Stomach (tissue), 8 donors: ENCODE measurements at regions not wholly inside any gene's neighbourhood (a gene's known extent, or its start where the extent isn't known, plus 50 kb on each side); places are given as distances from the start of the nearest gene placed in this dataset.

Experiments used
- DNase-seq, 2 donors: peaks; one replicate each; pipeline versions ENCODE4 v3.0.0 to v3.0.0-alpha.2; 2013 to 2019
- H3K27ac ChIP-seq, 5 donors: fragments of 200-600 bp in 4 of 5; sonication (generic) in 4 of 5; one replicate each; pipeline ENCODE4 v1.5.1; 2013 to 2019; ENCODE audit warnings: mild to moderate bottlenecking in 1 of 5, moderate library complexity in 1 of 5
- H3K27me3 ChIP-seq, 3 donors: fragments of 200-600 bp; sonication (generic); one replicate each; pipeline ENCODE4 v1.5.1; 2017 to 2019; ENCODE audit warnings: mixed run types in 1 of 3
- H3K36me3 ChIP-seq, 4 donors: fragments of 200-600 bp; sonication (generic); 1 replicate in 3 of 4; 2 replicates in 1 of 4; pipeline ENCODE4 v1.5.1; 2016 to 2019
- H3K4me1 ChIP-seq, 4 donors: fragments of 200-600 bp; sonication (generic); one replicate each; pipeline ENCODE4 v1.5.1; 2016 to 2019
- H3K4me3 ChIP-seq, 4 donors: fragments of 200-600 bp; sonication (generic) in 3 of 4; one replicate each; pipeline ENCODE4 v1.5.1; 2016 to 2019; ENCODE audit warnings: mild to moderate bottlenecking in 1 of 4
- H3K9me3 ChIP-seq, 4 donors: fragments of 200-600 bp; sonication (generic); one replicate each; pipeline ENCODE4 v1.5.1; 2016 to 2019
- EP300 ChIP-seq: sonication (generic); formaldehyde crosslinking; IDR thresholded peaks from one replicate; pipeline ENCODE4 v1.6.1; 2017; ENCODE audit warnings: antibody characterized with exemption
- POLR2A ChIP-seq, 4 donors: fragments of 450-650 bp; IDR thresholded peaks; one replicate each; pipeline ENCODE4 v1.6.1; 2016; ENCODE audit warnings: antibody characterized with exemption in 4 of 4, control low read depth in 2 of 4, mild to moderate bottlenecking in 1 of 4, moderate library complexity in 1 of 4
- POLR2AphosphoS5 ChIP-seq, 3 donors: sonication (generic); formaldehyde crosslinking; IDR thresholded peaks; one replicate each; pipeline ENCODE4 v1.6.1; 2016; ENCODE audit warnings: antibody characterized with exemption in 3 of 3
- WGBS, 5 donors: extraction: QIAGEN DNeasy Blood & Tissue Kit in 3 of 5; methylation state at CpG; one replicate each; pipeline versions ENCODE4 v1.1.5 to v1.1.7; 2013 to 2018; 5-methylcytosine and 5-hydroxymethylcytosine counted together
- intact Hi-C: fragments of 100-400 bp; cut with DNase I; formaldehyde crosslinking; loops from one replicate; pipeline ENCODE4 v1.15.1; 2023; ENCODE audit warnings: low total_unique reads
- TF ChIP-seq, protein P1 (sequence below), 7 experiments: fragments of 450-650 bp in 4 of 7; fragments of 200-600 bp in 3 of 7; sonication (generic) in 3 of 7; IDR thresholded peaks; one replicate each; pipeline ENCODE4 v1.5.1; 2016 to 2019; ENCODE audit warnings: antibody characterized with exemption in 7 of 7, control low read depth in 2 of 7, mild to moderate bottlenecking in 1 of 7
- donor health status: healthy with polysubstance abuse.
- donor health status: Bipolar disorder and iron deficiency.
- donor health status: healthy.

DNA sequence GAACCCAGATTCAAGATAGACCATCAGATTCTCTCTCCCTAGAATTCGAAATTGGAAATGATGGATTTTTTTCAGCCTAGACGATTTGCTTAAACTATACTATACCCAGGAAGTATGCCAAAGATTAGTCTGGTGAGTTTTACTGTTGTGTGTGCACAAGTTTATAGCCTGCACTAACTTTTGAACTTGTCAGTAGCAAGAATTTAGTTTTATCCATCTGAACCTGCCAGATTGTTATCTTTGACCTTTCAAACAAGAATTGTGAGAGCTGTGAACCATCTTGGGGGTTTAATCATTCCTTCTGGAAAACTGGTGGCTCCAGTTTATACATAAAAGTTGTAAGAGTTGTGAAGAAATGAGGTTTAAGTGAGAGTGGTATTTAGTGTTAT is 243.5 kb upstream of the DAAM1 start:
- H3K4me3 ChIP-seq, result no peak overlapping the region
- no peak for TF ChIP-seq POLR2A (IDR thresholded peaks at IDR 0.05)
- TF ChIP-seq, protein P1, sequence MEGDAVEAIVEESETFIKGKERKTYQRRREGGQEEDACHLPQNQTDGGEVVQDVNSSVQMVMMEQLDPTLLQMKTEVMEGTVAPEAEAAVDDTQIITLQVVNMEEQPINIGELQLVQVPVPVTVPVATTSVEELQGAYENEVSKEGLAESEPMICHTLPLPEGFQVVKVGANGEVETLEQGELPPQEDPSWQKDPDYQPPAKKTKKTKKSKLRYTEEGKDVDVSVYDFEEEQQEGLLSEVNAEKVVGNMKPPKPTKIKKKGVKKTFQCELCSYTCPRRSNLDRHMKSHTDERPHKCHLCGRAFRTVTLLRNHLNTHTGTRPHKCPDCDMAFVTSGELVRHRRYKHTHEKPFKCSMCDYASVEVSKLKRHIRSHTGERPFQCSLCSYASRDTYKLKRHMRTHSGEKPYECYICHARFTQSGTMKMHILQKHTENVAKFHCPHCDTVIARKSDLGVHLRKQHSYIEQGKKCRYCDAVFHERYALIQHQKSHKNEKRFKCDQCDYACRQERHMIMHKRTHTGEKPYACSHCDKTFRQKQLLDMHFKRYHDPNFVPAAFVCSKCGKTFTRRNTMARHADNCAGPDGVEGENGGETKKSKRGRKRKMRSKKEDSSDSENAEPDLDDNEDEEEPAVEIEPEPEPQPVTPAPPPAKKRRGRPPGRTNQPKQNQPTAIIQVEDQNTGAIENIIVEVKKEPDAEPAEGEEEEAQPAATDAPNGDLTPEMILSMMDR (IDR thresholded peaks at IDR 0.05), result no peak
- TF ChIP-seq POLR2AphosphoS5 (IDR thresholded peaks at IDR 0.05), result no peak
- no peak for TF ChIP-seq EP300
- DNase-seq, result no peak
- peaks cover 0 to 8% (median 0%) of the 10 kb centered on the region in 4 donors for H3K4me1 ChIP-seq
- 40 to 61% (median 56%) methylated on average over 2 of the region's 2 CpGs for WGBS, 5 donors
- no peaks in the 10 kb centered on the region for H3K36me3 ChIP-seq
- no peaks in the 10 kb centered on the region for H3K9me3 ChIP-seq
- no peak overlapping the region for H3K27ac ChIP-seq
- no peaks in the 10 kb centered on the region for H3K27me3 ChIP-seq
- intact Hi-C loops, result no loop called here

GRCh38 chr14:58946431-58946830 is 242.0 kb upstream of the DAAM1 start:
- WGBS, 5 donors, result 77 to 93% (median 86%) methylated on average over 1 of the region's 1 CpG
- H3K36me3 ChIP-seq, result no peaks in the 10 kb centered on the region
- intact Hi-C loops, result no loop called here

DNA sequence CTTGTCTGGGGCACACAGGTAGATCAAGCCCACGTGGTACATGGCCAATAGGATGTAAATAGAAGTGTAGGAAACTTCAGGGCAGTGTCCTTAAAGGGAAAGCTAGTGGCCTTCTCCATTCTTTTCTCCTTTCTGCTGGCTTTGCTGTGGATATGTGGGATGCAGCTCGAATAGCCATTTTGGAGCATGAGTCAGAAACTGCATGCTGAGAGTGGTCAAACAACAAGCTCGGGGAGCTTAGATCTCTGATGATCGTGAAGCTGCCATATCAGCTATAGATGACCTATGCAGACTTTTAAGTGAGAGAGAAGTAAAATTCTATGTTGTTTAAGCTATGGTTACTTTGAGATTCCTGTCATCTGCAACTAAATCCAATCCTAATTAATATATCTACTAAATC is 241.3 kb upstream of the DAAM1 start:
- H3K4me3 ChIP-seq, result no peak overlapping the region
- WGBS, 5 donors, result 65 to 76% (median 71%) methylated on average over 4 of the region's 4 CpGs
- H3K4me1 ChIP-seq, result peaks cover 0 to under 1% (median 0%) of the 10 kb centered on the region in 4 donors
- TF ChIP-seq POLR2A (IDR thresholded peaks at IDR 0.05) (no peak), EP300 (no peak), POLR2AphosphoS5 (IDR thresholded peaks at IDR 0.05) (no peak)
- TF ChIP-seq, protein P1 (IDR thresholded peaks at IDR 0.05), result no peak
- H3K27me3 ChIP-seq, result no peaks in the 10 kb centered on the region
- intact Hi-C loops, result no loop called here
- H3K9me3 ChIP-seq, result peaks cover 0 to 8% (median 0%) of the 10 kb centered on the region in 4 donors
- no peaks in the 10 kb centered on the region for H3K36me3 ChIP-seq
- DNase-seq, result no peak
- no peak overlapping the region for H3K27ac ChIP-seq

More at GRCh38 chr14:58946431-58946830, 242.0 kb upstream of the DAAM1 start:
- H3K27ac ChIP-seq, result no peak overlapping the region
- peaks cover 0 to 8% (median 0%) of the 10 kb centered on the region in 4 donors for H3K4me1 ChIP-seq
- DNase-seq, result peak in 1 of 2 donors; percentile 24
- peaks cover 0 to 8% (median 0%) of the 10 kb centered on the region in 4 donors for H3K9me3 ChIP-seq
- TF ChIP-seq POLR2AphosphoS5 (IDR thresholded peaks at IDR 0.05) (no peak), EP300 (no peak), POLR2A (IDR thresholded peaks at IDR 0.05) (no peak)
- TF ChIP-seq, protein P1 (IDR thresholded peaks at IDR 0.05), result no peak
- no peaks in the 10 kb centered on the region for H3K27me3 ChIP-seq
- H3K4me3 ChIP-seq, result no peak overlapping the region

GRCh38 chr14:58947814-58948445 is 240.5 kb upstream of the DAAM1 start:
- Histone ChIP-seq H3K4me1 (no peaks in the 10 kb centered on the region), H3K36me3 (no peaks in the 10 kb centered on the region), H3K27ac (no peak overlapping the region), H3K27me3 (no peaks in the 10 kb centered on the region), H3K9me3 (peaks cover 0 to 8% (median 0%) of the 10 kb centered on the region in 4 donors), H3K4me3 (no peak overlapping the region)
- DNase-seq, result peak in 1 of 2 donors; percentile 73
- intact Hi-C loops, result no loop called here
- TF ChIP-seq, protein P1 (IDR thresholded peaks at IDR 0.05), result no peak
- no peak for TF ChIP-seq POLR2AphosphoS5 (IDR thresholded peaks at IDR 0.05)
- WGBS, 5 donors, result 62 to 70% (median 68%) methylated on average over 4 of the region's 4 CpGs
